ENCODE measurements at regions not wholly inside any gene's neighbourhood (a gene's known extent, or its start where the extent isn't known, plus 50 kb on each side); places are given as distances from the start of the nearest gene placed in this dataset.

DNA sequence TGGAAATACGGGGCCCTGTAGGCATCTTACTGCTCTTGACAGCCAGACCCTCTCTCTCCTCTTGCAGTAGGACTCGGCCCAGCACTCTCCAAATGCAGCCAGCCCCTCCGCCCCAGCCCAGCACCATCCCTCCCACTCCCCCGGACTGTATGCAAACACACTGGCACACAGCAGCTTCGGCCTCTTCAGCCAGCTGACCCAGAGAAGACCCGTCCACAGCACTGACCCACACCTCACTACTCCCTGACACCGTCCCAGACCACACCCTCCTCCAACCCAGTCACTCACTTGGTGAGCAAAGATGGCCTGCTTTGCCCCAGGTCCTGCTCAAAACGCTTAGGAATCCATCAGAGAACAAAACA, 164.6 kb downstream of the IGLL1 start:
- no peaks in the 10 kb centered on the region for H3K9me3 ChIP-seq
- ChIA-PET CTCF (interaction anchor here (1.5 kb wide), 1 partner anchor 176 kb away, joined by 5 read pairs; no protein-coding TSS in a partner anchor), POLR2A (no interaction called here)
- H3K4me1 ChIP-seq = no peaks in the 10 kb centered on the region
- WGBS (ENCODE audit: missing lambda C conversion rate) = 59% methylated on average over 8 of the region's 8 CpGs
- no peak overlapping the region for H3K4me3 ChIP-seq
- FAIRE-seq = no peak
- DNase-seq (ENCODE audit: low read depth in 1 of 2, low spot score in 1 of 2) = no peak
- no peak overlapping the region for H3K27ac ChIP-seq
- no peak for ATAC-seq
- TF ChIP-seq TFCP2L1 (CRISPR knock-in tag; IDR thresholded peaks at IDR 0.05) (no peak), RFX5 (IDR thresholded peaks at IDR 0.05) (no peak), CBX2 (IDR thresholded peaks at IDR 0.05; ENCODE audit: borderline replicate concordance, low read depth) (no peak), NFE2L2 (conservative IDR thresholded peaks at IDR 0.05; ENCODE audit: low read length) (no peak), HOXA7 (CRISPR knock-in tag; IDR thresholded peaks at IDR 0.05) (no peak), RNF2 (IDR thresholded peaks at IDR 0.05; ENCODE audit: borderline replicate concordance, low read depth) (no peak), POLR2AphosphoS2 (conservative IDR thresholded peaks at IDR 0.05; ENCODE audit: low read length) (no peak), SMC3 (IDR thresholded peaks at IDR 0.05) (no peak), SREBF2 (IDR thresholded peaks at IDR 0.05) (no peak), MAZ (IDR thresholded peaks at IDR 0.05; ENCODE audit: borderline replicate concordance, low read depth, low read length) (no peak), HOXB5 (CRISPR knock-in tag; IDR thresholded peaks at IDR 0.05) (no peak)
- TF ChIP-seq, protein P1, sequence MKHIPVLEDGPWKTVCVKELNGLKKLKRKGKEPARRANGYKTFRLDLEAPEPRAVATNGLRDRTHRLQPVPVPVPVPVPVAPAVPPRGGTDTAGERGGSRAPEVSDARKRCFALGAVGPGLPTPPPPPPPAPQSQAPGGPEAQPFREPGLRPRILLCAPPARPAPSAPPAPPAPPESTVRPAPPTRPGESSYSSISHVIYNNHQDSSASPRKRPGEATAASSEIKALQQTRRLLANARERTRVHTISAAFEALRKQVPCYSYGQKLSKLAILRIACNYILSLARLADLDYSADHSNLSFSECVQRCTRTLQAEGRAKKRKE (CRISPR knock-in tag; IDR thresholded peaks at IDR 0.05; ENCODE audit: low read depth) = no peak
- H3K4me2 ChIP-seq = no peak overlapping the region

DNA sequence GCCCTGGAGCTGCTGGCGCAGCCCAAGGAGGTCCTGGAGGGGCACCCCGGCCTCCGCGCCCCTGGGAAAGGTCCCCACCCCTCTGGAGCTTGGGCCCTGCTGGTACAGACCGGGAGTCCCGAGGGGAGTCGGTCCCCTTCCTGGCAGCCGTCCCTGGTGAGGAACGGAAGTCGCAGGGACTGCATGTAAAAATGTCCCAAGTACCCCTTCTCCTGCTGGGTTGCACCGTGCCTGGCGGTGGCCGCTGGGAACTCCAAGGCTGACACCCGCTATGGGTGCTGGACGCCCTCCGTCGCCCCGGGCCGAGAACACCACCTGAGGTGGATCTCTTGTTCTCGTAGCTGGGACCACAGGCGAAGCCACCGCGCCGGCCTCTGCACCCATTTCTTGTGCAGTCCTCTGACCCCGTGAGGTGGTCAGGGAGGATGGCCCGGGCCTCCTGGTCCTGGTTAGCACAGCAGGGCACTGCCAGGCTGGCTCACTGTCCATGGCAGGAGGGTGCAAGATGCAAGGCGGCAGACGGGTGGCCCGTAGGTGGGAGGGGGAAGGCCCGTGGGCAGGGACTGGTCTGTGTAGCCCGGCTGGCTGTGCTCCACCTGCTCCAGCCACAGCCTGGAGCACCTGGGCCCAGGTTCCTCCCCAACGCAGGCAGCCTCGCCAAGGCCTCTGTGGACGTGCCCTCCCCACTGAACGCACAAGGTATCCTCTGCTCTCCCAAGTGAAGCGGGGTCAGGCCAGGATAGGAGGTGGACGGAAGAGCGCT, 165.2 kb downstream of the IGLL1 start:
- no peak overlapping the region for H3K27ac ChIP-seq
- 91% methylated on average over 22 of the region's 38 CpGs for WGBS (ENCODE audit: missing lambda C conversion rate)
- no peak overlapping the region for H3K4me3 ChIP-seq
- H3K4me2 ChIP-seq = no peak overlapping the region
- no peaks in the 10 kb centered on the region for H3K9me3 ChIP-seq
- no peaks in the 10 kb centered on the region for H3K4me1 ChIP-seq
- DNase-seq (ENCODE audit: low read depth in 1 of 2, low spot score in 1 of 2) (no peak), ATAC-seq (no peak), FAIRE-seq (no peak)
- ChIA-PET POLR2A (no interaction called here), CTCF (interaction anchor here (1.5 kb wide), 1 partner anchor 176 kb away, joined by 5 read pairs; no protein-coding TSS in a partner anchor)
- TF ChIP-seq, protein P2, sequence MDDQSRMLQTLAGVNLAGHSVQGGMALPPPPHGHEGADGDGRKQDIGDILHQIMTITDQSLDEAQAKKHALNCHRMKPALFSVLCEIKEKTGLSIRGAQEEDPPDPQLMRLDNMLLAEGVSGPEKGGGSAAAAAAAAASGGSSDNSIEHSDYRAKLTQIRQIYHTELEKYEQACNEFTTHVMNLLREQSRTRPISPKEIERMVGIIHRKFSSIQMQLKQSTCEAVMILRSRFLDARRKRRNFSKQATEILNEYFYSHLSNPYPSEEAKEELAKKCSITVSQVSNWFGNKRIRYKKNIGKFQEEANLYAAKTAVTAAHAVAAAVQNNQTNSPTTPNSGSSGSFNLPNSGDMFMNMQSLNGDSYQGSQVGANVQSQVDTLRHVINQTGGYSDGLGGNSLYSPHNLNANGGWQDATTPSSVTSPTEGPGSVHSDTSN (IDR thresholded peaks at IDR 0.05) = no peak
- no peak for TF ChIP-seq EHF (CRISPR knock-in tag; IDR thresholded peaks at IDR 0.05)
- TF ChIP-seq, protein P3, sequence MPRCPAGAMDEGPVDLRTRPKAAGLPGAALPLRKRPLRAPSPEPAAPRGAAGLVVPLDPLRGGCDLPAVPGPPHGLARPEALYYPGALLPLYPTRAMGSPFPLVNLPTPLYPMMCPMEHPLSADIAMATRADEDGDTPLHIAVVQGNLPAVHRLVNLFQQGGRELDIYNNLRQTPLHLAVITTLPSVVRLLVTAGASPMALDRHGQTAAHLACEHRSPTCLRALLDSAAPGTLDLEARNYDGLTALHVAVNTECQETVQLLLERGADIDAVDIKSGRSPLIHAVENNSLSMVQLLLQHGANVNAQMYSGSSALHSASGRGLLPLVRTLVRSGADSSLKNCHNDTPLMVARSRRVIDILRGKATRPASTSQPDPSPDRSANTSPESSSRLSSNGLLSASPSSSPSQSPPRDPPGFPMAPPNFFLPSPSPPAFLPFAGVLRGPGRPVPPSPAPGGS (IDR thresholded peaks at IDR 0.05) = no peak
- TF ChIP-seq, protein P4, sequence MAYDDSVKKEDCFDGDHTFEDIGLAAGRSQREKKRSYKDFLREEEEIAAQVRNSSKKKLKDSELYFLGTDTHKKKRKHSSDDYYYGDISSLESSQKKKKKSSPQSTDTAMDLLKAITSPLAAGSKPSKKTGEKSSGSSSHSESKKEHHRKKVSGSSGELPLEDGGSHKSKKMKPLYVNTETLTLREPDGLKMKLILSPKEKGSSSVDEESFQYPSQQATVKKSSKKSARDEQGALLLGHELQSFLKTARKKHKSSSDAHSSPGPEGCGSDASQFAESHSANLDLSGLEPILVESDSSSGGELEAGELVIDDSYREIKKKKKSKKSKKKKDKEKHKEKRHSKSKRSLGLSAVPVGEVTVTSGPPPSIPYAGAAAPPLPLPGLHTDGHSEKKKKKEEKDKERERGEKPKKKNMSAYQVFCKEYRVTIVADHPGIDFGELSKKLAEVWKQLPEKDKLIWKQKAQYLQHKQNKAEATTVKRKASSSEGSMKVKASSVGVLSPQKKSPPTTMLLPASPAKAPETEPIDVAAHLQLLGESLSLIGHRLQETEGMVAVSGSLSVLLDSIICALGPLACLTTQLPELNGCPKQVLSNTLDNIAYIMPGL (CRISPR knock-in tag; IDR thresholded peaks at IDR 0.05; ENCODE audit: borderline replicate concordance) = no peak

DNA sequence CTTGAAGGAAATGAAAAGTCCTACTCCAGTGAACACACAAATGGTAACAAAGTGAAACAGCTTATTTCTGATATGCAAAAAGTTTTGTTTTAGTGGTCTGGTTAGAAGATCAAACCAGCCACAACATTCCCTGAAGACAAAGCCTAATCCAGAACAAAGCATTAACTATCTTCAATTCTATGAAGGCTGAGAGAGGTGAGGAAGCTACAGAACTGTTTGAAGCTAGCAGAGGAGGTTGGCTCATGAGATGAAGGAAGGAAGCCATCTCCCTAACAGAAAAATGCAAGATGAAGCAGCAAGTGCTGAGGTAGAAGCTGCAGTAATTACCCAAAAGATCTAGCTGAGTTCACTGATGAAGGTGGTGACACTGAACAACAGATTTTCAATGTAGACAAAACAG, 168.4 kb downstream of the IGLL1 start:
- no peak overlapping the region for H3K27ac ChIP-seq
- H3K9me3 ChIP-seq = no peaks in the 10 kb centered on the region
- ATAC-seq = no peak
- TF ChIP-seq RNF2 (IDR thresholded peaks at IDR 0.05; ENCODE audit: borderline replicate concordance, low read depth) = no peak
- TF ChIP-seq CBX8 (IDR thresholded peaks at IDR 0.05) = no peak
- H3K4me3 ChIP-seq = no peak overlapping the region
- ChIA-PET POLR2A (no interaction called here), CTCF (interaction anchor here (1.2 to 2.5 kb wide), 2 partner anchors 26 to 180 kb away, joined by 5 to 7 read pairs; no protein-coding TSS in a partner anchor)
- H3K4me1 ChIP-seq = no peaks in the 10 kb centered on the region
- DNase-seq (ENCODE audit: low read depth in 1 of 2, low spot score in 1 of 2) = no peak
- H3K4me2 ChIP-seq = no peak overlapping the region
- FAIRE-seq = no peak

All from A549 (cell line).